Ishikawa (cell line): ENCODE measurements at regions not wholly inside any gene's neighbourhood (a gene's known extent, or its start where the extent isn't known, plus 50 kb on each side); places are given as distances from the start of the nearest gene placed in this dataset.

Source experiments
- CEBPB ChIP-seq: IDR thresholded peaks from 2 replicates; pipeline ENCODE4 v1.6.1; 2012
- CREB1 ChIP-seq: IDR thresholded peaks from 2 replicates; pipeline ENCODE4 v1.6.1; 2012; ENCODE audit warnings: low read depth
- EGR1 ChIP-seq: IDR thresholded peaks from 2 replicates; pipeline ENCODE4 v1.6.1; 2012
- EP300 ChIP-seq: IDR thresholded peaks from 2 replicates; pipeline ENCODE4 v1.6.1; 2012; ENCODE audit warnings: borderline replicate concordance
- FOXM1 ChIP-seq: IDR thresholded peaks from 2 replicates; pipeline ENCODE4 v1.6.1; 2012; ENCODE audit warnings: low read depth, borderline replicate concordance
- NFIC ChIP-seq: IDR thresholded peaks from 2 replicates; pipeline ENCODE4 v1.6.1; 2012
- RAD21 ChIP-seq: IDR thresholded peaks from 2 replicates; pipeline ENCODE4 v1.6.1; 2012; ENCODE audit warnings: low read depth
- TAF1 ChIP-seq: IDR thresholded peaks from 2 replicates; pipeline ENCODE4 v1.6.1; 2012; ENCODE audit warnings: low read depth, mild to moderate bottlenecking
- TCF12 ChIP-seq: IDR thresholded peaks from 2 replicates; pipeline ENCODE4 v1.6.1; 2012; ENCODE audit warnings: low read depth
- TEAD4 ChIP-seq: IDR thresholded peaks from 2 replicates; pipeline ENCODE4 v1.6.1; 2012
- YY1 ChIP-seq: IDR thresholded peaks from 2 replicates; pipeline ENCODE4 v1.6.1; 2012; ENCODE audit warnings: low read depth
- ZBTB7A ChIP-seq: IDR thresholded peaks from 2 replicates; pipeline ENCODE4 v1.6.1; 2012; ENCODE audit warnings: low read depth
- TF ChIP-seq, protein P1 (sequence below): IDR thresholded peaks from 2 replicates; pipeline ENCODE4 v1.6.1; 2012; ENCODE audit warnings: low read depth, mild to moderate bottlenecking
- TF ChIP-seq, protein P2 (sequence below): IDR thresholded peaks from 2 replicates; pipeline ENCODE4 v1.6.1; 2012
- TF ChIP-seq, protein P3 (sequence below): IDR thresholded peaks from 2 replicates; pipeline ENCODE4 v1.6.1; 2012

DNA sequence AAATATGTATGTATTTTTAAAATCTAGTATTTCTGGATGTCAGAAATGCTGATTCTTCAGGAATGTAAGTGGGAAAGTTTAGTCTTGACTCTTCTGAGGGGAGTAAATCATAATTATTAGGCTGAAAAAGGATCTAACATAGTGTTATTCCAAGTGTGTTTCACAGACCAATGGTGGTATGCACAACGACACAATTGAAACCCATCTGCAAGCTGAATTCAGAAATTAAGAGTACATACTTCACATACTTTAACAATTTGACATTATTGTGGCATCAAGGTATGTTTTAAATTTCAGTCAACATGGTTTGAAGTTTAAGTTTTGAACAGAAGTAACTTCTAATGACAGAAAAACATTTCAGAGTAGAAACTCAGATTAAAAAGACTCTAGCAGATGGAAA lies 236.7 kb downstream of the SLC7A11 start:
- TF ChIP-seq NFIC (no peak), RAD21 (no peak), EP300 (no peak), EGR1 (no peak), YY1 (no peak), CREB1 (no peak), CEBPB (no peak), TCF12 (no peak), ZBTB7A (no peak), TEAD4 (no peak), TAF1 (no peak), FOXM1 (no peak)
- TF ChIP-seq, protein P1, sequence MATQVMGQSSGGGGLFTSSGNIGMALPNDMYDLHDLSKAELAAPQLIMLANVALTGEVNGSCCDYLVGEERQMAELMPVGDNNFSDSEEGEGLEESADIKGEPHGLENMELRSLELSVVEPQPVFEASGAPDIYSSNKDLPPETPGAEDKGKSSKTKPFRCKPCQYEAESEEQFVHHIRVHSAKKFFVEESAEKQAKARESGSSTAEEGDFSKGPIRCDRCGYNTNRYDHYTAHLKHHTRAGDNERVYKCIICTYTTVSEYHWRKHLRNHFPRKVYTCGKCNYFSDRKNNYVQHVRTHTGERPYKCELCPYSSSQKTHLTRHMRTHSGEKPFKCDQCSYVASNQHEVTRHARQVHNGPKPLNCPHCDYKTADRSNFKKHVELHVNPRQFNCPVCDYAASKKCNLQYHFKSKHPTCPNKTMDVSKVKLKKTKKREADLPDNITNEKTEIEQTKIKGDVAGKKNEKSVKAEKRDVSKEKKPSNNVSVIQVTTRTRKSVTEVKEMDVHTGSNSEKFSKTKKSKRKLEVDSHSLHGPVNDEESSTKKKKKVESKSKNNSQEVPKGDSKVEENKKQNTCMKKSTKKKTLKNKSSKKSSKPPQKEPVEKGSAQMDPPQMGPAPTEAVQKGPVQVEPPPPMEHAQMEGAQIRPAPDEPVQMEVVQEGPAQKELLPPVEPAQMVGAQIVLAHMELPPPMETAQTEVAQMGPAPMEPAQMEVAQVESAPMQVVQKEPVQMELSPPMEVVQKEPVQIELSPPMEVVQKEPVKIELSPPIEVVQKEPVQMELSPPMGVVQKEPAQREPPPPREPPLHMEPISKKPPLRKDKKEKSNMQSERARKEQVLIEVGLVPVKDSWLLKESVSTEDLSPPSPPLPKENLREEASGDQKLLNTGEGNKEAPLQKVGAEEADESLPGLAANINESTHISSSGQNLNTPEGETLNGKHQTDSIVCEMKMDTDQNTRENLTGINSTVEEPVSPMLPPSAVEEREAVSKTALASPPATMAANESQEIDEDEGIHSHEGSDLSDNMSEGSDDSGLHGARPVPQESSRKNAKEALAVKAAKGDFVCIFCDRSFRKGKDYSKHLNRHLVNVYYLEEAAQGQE: no peak
- TF ChIP-seq, protein P2, sequence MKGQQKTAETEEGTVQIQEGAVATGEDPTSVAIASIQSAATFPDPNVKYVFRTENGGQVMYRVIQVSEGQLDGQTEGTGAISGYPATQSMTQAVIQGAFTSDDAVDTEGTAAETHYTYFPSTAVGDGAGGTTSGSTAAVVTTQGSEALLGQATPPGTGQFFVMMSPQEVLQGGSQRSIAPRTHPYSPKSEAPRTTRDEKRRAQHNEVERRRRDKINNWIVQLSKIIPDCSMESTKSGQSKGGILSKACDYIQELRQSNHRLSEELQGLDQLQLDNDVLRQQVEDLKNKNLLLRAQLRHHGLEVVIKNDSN: no peak
- TF ChIP-seq, protein P3, sequence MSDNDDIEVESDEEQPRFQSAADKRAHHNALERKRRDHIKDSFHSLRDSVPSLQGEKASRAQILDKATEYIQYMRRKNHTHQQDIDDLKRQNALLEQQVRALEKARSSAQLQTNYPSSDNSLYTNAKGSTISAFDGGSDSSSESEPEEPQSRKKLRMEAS: no peak

DNA sequence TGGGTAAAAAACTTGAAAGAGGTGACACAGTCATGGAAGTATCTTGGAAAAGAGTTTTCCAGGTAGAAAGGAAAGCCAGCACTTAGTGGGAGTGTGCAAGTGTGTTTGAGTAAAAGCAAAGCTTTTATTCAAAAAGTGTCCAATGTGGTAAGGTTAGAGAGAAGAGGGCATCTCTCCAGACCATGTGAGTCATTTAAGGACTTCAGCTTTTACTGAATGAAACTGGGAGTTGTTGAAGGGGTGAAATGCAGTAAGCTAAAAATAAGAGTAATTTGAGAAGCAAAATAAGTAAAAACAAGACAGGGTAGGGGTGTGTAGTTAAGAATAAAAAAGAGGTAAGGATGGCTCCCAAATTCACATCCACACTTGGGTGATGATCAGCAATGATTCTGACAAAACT lies 238.9 kb downstream of the SLC7A11 start:
- TF ChIP-seq EP300: no peak
- no peak for TF ChIP-seq EGR1
- no peak for TF ChIP-seq FOXM1
- no peak for TF ChIP-seq TEAD4
- no peak for TF ChIP-seq CEBPB
- TF ChIP-seq RAD21: no peak
- TF ChIP-seq, protein P3: no peak
- TF ChIP-seq YY1: no peak
- TF ChIP-seq CREB1: no peak

DNA sequence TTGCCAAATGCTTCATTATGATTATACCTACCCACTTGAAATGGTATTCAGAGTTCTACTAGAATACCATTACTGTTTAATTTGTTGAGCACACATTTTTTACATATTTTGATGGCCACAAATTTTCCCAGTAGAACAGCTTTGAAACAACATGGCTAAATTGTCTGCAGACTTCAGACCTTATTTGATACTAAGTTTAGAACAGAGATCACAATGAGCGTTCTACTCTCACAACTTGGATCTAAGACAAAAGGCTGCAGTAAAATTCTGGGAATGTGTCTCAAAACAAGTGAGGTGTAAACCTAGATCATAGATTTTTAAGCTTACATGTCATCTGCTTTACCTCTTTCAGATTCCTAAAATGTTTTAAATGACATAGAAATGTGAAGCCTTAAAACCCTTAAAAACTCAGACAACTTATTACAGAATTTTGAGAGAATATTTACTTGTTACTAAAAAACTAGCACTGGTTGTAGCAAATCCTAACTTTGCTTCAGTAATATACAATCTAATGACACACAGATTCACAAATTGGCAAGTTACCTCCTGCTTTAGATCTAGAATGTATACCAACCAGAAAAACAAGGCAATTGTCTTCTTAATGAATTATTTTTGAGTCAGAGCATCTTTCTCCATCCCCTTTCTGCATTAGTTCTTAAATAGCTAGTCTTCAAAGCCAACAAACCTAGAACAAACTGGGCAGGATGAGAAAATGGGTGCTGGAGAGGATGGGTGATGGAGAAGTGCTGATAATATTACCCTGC lies 243.3 kb downstream of the SLC7A11 start:
- TF ChIP-seq TAF1: no peak
- no peak for TF ChIP-seq FOXM1
- peak; percentile 33 for TF ChIP-seq EP300
- peak; percentile 46 for TF ChIP-seq TEAD4
- TF ChIP-seq CEBPB: no peak

DNA sequence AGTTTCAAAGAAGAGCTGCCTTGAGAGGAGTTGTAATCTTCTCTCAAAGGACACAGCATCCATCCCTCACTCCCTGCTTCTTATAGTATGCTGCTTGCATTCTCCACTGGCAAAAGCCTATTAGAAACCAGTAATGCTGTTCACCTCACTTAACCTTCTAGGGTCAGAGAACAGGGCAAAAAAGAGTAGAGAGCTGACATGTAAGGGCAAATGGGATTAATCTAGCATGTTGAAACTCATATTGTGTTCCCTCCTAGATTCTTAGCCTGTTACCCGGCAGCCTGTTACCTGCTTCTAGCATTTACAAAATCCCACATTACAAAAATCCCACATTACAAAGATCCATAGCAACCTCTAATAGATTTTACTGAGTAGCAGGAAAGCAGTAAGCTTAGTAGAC lies 244.7 kb downstream of the SLC7A11 start:
- TF ChIP-seq EGR1 (no peak), YY1 (no peak), FOXM1 (no peak), NFIC (no peak), ZBTB7A (no peak), TCF12 (no peak)

DNA sequence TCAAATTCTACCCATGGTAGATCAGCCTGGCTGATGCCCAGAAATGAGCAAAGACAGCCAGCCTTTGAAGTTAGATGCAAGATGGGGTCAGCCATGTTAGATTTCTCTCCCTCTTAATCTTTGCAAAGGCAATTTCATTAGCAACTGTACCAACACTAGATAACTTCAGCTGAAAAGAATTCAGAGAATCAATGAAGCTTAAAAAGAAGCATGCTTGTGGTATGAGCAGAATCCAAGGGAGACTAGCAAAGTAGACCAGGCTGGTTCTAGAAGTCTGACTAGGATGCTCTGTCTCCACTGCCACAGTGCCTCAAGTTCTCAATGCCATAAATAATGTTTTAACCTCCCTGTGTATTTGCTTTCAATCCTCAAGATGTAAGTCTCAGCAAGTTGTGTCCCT lies 247.3 kb downstream of the SLC7A11 start:
- TF ChIP-seq CREB1: no peak
- no peak for TF ChIP-seq TCF12
- TF ChIP-seq, protein P2: no peak
- TF ChIP-seq, protein P3: no peak
- no peak for TF ChIP-seq RAD21
- no peak for TF ChIP-seq YY1
- no peak for TF ChIP-seq TEAD4
- TF ChIP-seq ZBTB7A: no peak
- TF ChIP-seq NFIC: no peak
- no peak for TF ChIP-seq FOXM1
- TF ChIP-seq, protein P1: no peak
- TF ChIP-seq CEBPB: no peak
- TF ChIP-seq EP300: no peak

DNA sequence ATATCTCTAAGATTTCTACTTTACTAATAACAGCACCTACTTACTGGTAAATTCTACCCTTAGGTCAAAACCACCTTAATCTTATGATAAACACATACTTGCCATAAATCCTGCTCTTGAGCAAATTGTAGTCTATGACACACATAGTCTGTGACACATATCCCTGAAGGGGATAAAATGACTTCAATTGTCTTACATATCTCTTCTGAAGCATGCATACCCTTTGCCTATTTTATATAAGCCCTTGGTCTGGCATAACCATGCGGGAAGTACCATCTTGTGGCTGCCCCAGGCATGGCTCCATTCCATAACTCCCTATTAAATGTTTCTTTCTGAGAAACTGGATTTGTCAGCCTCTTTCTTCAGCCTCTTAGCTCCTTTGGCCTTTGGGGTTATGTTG lies 248.9 kb downstream of the SLC7A11 start:
- TF ChIP-seq CEBPB: no peak
- TF ChIP-seq TEAD4: no peak
- no peak for TF ChIP-seq CREB1
- TF ChIP-seq EP300: no peak
- TF ChIP-seq RAD21: no peak
- no peak for TF ChIP-seq TCF12
